ENCODE measurements at regions not wholly inside any gene's neighbourhood (a gene's known extent, or its start where the extent isn't known, plus 50 kb on each side); places are given as distances from the start of the nearest gene placed in this dataset.
"Not testable (repeated sequence)": the region's sequence is repeated elsewhere in the genome, so short reads cannot be mapped to it uniquely, and the experiment has no call there.

DNA sequence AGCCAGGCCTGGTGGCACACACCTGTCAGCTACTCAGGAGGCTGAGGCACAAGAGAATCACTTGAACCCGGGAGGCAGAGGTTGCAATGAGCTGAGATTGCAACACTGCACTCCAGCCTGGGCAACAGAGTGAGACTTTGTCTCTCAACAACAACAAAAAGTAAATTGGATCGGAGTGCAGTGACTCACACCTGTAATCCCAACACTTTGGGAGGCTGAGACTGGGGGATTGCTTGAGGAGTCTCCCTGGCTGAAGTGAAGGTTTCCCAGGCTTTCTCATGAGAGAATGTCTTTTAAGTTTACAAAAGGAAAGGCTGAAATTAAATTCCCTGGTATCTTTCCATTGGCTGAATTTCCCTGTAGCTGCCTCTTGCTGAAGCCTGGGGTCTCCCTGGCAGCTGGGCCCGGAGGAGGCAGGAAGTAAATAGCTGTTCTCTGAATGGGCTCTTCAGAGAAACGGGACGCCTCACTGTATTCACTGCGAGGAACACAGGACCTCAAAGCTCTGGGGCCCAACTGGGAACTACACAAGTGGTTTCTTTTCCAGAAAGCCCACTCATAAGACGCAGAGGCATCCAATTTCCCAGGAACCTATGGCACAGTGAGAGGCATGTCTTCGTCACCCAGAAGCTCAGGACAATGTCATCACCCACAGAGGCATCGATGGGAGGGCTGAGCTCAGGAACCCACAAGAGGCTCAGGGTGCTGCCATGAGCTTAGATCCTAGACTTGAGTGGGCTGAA, 77.4 kb upstream of the SMURF2 start:
- Histone ChIP-seq H3K36me3 (ENCODE audit: insufficient read depth, low read length) (no peaks in the 10 kb centered on the region), H3K4me3 (ENCODE audit: low read depth, low read length) (peak overlapping the region; percentile 15; the same call in 1 of the 2 replicates), H3K4me1 (ENCODE audit: control insufficient read depth, insufficient read depth, low read length, unreplicated experiment) (peaks cover 27% of the 10 kb centered on the region), H2AFZ (ENCODE audit: low read length, unreplicated experiment) (peak overlapping the region; percentile 52), H3K27me3 (ENCODE audit: insufficient read depth, low read length) (no peaks in the 10 kb centered on the region), H3K27ac (ENCODE audit: low read depth, low read length) (peak overlapping the region; percentile 83), H3K79me2 (ENCODE audit: control insufficient read depth, insufficient read depth, low read length, unreplicated experiment) (no peaks in the 10 kb centered on the region)

DNA sequence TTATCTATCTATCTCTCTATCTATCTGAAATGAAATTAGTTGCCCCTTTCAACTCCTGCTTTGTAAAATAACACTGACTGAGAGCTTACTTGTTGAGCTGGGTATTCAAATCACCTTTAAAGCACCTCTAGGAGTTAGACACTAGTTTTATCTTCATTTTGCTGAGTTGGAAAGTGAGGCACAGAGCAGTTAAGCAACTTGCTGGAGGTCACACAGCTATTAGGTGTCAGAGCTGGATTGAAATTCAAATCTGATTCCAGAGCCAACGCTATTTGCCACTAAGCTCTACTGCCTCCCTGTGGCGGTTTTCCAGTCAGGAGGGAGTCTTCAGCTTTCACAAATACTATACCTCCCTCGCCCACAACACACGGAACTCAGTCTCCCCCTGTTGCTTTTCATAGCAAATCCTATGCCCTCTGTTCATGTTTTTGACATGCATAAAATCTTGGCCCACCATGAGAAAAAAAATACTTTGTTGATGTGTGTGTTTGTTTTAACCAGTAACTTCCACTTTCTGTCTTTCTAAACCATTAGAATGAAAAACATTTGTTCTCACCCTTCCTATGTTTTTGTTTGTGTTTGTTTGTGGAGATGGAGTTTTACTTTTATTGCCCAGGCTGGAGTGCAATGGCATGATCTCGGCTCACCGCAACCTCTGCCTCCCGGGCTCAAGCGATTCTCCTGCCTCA, 74.8 kb upstream of the SMURF2 start:
- no peak overlapping the region for H2AFZ ChIP-seq (ENCODE audit: low read length, unreplicated experiment)
- no peak overlapping the region for H3K27ac ChIP-seq (ENCODE audit: low read depth, low read length)

DNA sequence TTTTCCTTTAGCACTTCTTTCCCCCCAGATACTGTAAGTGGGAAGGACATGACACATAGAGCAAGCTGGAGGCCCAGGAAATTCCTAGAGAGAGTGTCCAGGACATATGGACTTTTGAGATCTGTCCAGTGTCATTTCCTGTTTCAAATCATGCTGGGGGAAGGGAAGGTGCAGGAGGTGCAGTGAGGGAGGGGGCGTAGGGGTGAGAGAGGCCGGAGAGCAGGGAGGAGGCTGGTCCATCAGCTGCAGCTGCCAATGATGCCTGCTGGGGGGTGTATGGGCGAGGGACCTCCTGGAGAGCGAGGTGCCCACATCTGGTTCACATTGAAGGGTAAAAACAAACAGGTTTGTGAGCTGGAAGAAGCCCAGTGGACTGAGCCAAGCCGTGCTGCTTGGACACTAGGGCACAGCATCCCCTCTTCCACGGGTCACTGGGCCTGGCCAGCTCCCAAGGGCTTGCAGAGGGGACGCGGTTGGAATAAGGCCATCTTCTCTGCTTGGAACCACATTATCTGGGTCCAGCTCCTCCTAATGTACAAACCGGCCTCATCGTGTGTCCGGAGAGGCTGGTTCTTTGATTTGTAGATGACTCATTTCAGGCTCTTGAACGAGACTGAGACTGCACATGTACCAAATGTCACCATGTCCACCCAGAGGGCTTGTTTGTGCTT, 70.4 kb upstream of the SMURF2 start:
- Histone ChIP-seq H3K4me1 (ENCODE audit: control insufficient read depth, insufficient read depth, low read length, unreplicated experiment) (peaks cover 37% of the 10 kb centered on the region), H3K27ac (ENCODE audit: low read depth, low read length) (peak overlapping the region; percentile 76), H3K36me3 (ENCODE audit: insufficient read depth, low read length) (no peaks in the 10 kb centered on the region), H3K79me2 (ENCODE audit: control insufficient read depth, insufficient read depth, low read length, unreplicated experiment) (no peaks in the 10 kb centered on the region), H2AFZ (ENCODE audit: low read length, unreplicated experiment) (no peak overlapping the region), H3K27me3 (ENCODE audit: insufficient read depth, low read length) (no peaks in the 10 kb centered on the region), H3K4me3 (ENCODE audit: low read depth, low read length) (no peak overlapping the region)

More for the DNA sequence above, 74.8 kb upstream of the SMURF2 start:
- H3K4me1 ChIP-seq (ENCODE audit: control insufficient read depth, insufficient read depth, low read length, unreplicated experiment): peaks cover 34% of the 10 kb centered on the region
- no peaks in the 10 kb centered on the region for H3K79me2 ChIP-seq (ENCODE audit: control insufficient read depth, insufficient read depth, low read length, unreplicated experiment)
- no peaks in the 10 kb centered on the region for H3K27me3 ChIP-seq (ENCODE audit: insufficient read depth, low read length)
- no peaks in the 10 kb centered on the region for H3K36me3 ChIP-seq (ENCODE audit: insufficient read depth, low read length)
- no peak overlapping the region for H3K4me3 ChIP-seq (ENCODE audit: low read depth, low read length)

DNA sequence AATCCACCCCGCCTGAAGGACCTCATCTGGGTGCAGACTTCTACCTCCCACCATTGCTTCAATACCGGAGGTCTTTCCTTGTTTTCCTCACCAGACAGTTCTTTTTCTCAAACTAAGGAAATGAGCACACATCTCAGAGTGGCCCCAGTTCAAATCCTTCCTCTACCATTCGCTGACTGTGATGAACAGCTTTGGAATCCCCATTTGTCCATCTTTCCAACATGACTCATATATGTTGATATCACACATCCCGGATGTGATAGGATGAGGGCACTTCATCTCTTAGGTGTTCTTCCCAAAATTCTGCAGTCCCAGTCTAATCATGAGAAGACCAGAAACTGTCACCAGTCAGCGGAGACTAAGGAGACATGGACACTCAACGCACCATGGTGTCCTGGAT, 67.9 kb upstream of the SMURF2 start:
- Histone ChIP-seq H3K4me1 (ENCODE audit: control insufficient read depth, insufficient read depth, low read length, unreplicated experiment) (peaks cover 40% of the 10 kb centered on the region), H3K27ac (ENCODE audit: low read depth, low read length) (peak overlapping the region; percentile 54)
- H3K79me2 ChIP-seq (ENCODE audit: control insufficient read depth, insufficient read depth, low read length, unreplicated experiment); H3K27me3 ChIP-seq (ENCODE audit: insufficient read depth, low read length); H3K36me3 ChIP-seq (ENCODE audit: insufficient read depth, low read length); H2AFZ ChIP-seq (ENCODE audit: low read length, unreplicated experiment); H3K4me3 ChIP-seq (ENCODE audit: low read depth, low read length): not testable (repeated sequence)

DNA sequence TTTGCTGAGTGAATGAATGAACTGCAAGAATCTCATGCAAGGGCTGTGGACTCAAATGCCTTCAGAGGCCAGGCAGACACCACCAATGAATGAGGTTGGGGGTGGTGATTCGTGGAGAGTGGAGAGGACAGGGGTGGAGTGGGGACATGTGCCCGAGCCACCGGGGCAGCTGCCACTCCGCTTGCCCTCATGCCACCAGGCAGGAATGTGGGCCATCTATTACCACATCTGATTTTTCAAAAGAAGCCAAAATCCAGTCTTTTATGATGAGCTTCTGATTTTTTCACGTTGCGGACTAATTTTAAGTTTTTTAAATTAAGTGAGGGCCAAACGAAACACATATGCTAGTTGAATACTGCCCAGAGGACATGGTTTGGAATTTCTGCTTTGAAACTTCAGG, 67.1 kb upstream of the SMURF2 start:
- Histone ChIP-seq H3K4me1 (ENCODE audit: control insufficient read depth, insufficient read depth, low read length, unreplicated experiment) (peaks cover 46% of the 10 kb centered on the region), H3K4me3 (ENCODE audit: low read depth, low read length) (no peak overlapping the region), H3K27ac (ENCODE audit: low read depth, low read length) (peak overlapping the region; percentile 54; the same call in 1 of the 2 replicates), H2AFZ (ENCODE audit: low read length, unreplicated experiment) (no peak overlapping the region), H3K27me3 (ENCODE audit: insufficient read depth, low read length) (no peaks in the 10 kb centered on the region), H3K36me3 (ENCODE audit: insufficient read depth, low read length) (no peaks in the 10 kb centered on the region), H3K79me2 (ENCODE audit: control insufficient read depth, insufficient read depth, low read length, unreplicated experiment) (no peaks in the 10 kb centered on the region)

DNA sequence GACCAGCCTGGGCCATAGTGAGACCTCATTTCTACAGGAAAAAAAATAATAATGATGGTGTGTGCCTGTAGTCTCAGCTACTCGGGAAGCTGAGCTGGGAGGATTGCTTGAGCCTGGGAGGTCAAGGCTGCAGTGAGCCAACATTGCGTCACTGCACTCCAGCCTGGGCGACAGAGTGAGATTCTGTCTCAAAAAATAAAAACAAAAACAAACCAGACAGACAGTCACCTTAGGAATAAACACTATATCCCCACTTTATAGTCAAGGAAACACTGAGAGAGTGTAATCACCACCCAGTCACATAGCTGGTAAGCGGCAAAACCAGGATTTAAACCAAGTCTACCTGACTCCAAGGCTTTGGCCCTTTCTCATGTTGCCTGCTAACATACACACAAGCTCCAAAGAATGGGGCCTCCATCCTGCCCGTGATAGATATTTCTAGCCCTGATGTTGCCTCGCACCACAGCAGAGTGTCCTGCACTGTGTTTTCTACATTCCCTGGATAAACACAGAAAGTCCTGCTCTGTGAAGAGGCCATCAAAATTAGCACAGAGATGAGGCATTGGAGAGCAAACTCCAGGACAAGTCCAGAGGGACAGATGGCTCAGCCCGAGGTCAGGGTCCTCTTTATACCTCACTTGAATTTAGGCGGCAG, 66.1 kb upstream of the SMURF2 start:
- peaks cover 50% of the 10 kb centered on the region for H3K4me1 ChIP-seq (ENCODE audit: control insufficient read depth, insufficient read depth, low read length, unreplicated experiment)
- no peaks in the 10 kb centered on the region for H3K36me3 ChIP-seq (ENCODE audit: insufficient read depth, low read length)
- no peaks in the 10 kb centered on the region for H3K79me2 ChIP-seq (ENCODE audit: control insufficient read depth, insufficient read depth, low read length, unreplicated experiment)
- no peak overlapping the region for H3K4me3 ChIP-seq (ENCODE audit: low read depth, low read length)
- peak overlapping the region; percentile 47 for H2AFZ ChIP-seq (ENCODE audit: low read length, unreplicated experiment)
- H3K27ac ChIP-seq (ENCODE audit: low read depth, low read length): peak overlapping the region; percentile 49
- H3K27me3 ChIP-seq (ENCODE audit: insufficient read depth, low read length): no peaks in the 10 kb centered on the region

- H3K27me3 ChIP-seq (ENCODE audit: insufficient read depth, low read length); H3K4me3 ChIP-seq (ENCODE audit: low read depth, low read length); H2AFZ ChIP-seq (ENCODE audit: low read length, unreplicated experiment): not testable (repeated sequence)
Measured at GRCh38 chr17:64726025-64726424, 63.9 kb upstream of the SMURF2 start.

DNA sequence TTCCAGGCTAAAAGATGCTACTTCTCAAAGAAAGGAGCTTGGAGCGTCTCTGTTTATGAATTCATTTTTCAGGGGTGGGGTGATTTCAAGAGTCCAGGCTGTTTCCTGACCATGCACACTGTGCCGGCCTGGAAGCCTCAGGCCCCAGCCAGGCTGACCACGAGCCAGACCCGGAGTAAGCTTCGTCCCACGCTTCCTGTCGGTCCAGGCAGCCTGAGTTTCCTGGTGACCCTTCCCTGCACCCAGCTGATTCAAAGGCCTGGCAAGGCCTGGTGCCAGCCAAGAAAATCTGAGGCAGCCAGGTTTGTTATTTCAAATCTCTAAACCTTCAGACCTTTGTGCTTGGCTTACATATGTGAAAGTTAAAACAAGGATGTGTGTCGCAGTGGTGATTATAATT, 62.1 kb upstream of the SMURF2 start:
- not testable (repeated sequence) for H3K27me3 ChIP-seq (ENCODE audit: insufficient read depth, low read length); H3K79me2 ChIP-seq (ENCODE audit: control insufficient read depth, insufficient read depth, low read length, unreplicated experiment); H3K4me3 ChIP-seq (ENCODE audit: low read depth, low read length); H3K36me3 ChIP-seq (ENCODE audit: insufficient read depth, low read length)
- H3K27ac ChIP-seq (ENCODE audit: low read depth, low read length): peak overlapping the region; percentile 36
- H3K4me1 ChIP-seq (ENCODE audit: control insufficient read depth, insufficient read depth, low read length, unreplicated experiment): peaks cover 24% of the 10 kb centered on the region
- H2AFZ ChIP-seq (ENCODE audit: low read length, unreplicated experiment): peak overlapping the region; percentile 80

More at GRCh38 chr17:64726025-64726424, 63.9 kb upstream of the SMURF2 start:
- H3K27ac ChIP-seq (ENCODE audit: low read depth, low read length); H3K36me3 ChIP-seq (ENCODE audit: insufficient read depth, low read length); H3K79me2 ChIP-seq (ENCODE audit: control insufficient read depth, insufficient read depth, low read length, unreplicated experiment): not testable (repeated sequence)
- H3K4me1 ChIP-seq (ENCODE audit: control insufficient read depth, insufficient read depth, low read length, unreplicated experiment): peaks cover 35% of the 10 kb centered on the region

DNA sequence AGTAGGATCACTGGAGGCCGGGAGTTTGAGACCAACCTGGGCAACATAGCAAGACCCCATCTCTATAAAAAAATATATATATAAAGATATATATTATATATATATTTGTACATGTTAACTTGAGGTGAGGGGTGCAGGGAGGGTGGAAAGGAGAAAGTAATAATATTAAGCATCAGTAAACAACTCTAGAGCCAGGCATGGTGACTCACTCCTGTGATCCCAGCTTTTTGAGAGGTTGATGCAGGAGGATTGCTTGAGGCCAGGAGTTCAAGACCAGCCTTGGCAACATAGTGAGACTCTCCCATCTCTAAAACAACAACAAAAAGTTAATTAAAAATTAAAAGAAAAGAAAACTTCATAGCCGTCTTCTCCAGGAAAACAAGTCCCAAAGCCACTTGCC, 61.7 kb upstream of the SMURF2 start:
- Histone ChIP-seq H3K27ac (ENCODE audit: low read depth, low read length) (peak overlapping the region; percentile 36), H3K36me3 (ENCODE audit: insufficient read depth, low read length) (no peaks in the 10 kb centered on the region), H3K27me3 (ENCODE audit: insufficient read depth, low read length) (no peaks in the 10 kb centered on the region), H3K4me1 (ENCODE audit: control insufficient read depth, insufficient read depth, low read length, unreplicated experiment) (peaks cover 24% of the 10 kb centered on the region), H3K79me2 (ENCODE audit: control insufficient read depth, insufficient read depth, low read length, unreplicated experiment) (no peaks in the 10 kb centered on the region), H2AFZ (ENCODE audit: low read length, unreplicated experiment) (peak overlapping the region; percentile 80), H3K4me3 (ENCODE audit: low read depth, low read length) (no peak overlapping the region)

DNA sequence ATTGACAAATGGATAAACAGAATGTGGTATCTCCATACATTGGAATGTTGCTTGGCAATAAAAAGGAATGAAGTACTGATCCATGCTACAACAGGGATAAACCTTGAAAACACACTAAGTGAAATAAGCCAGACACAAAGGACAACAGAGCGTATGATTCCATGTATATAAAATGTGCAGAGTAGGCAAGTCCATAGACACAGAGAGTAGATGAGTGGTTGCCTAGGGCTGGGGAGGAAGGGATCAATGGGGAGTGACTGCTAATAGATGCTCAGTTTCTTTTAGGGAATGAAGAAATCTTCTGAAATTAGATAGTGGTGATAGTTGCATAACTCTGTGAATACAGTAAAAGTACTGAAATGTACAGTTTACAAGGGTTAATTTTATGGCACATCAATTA, 59.4 kb upstream of the SMURF2 start:
- peaks cover 10% of the 10 kb centered on the region for H3K4me1 ChIP-seq (ENCODE audit: control insufficient read depth, insufficient read depth, low read length, unreplicated experiment)
- not testable (repeated sequence) for H3K4me3 ChIP-seq (ENCODE audit: low read depth, low read length); H3K27ac ChIP-seq (ENCODE audit: low read depth, low read length); H3K36me3 ChIP-seq (ENCODE audit: insufficient read depth, low read length); H3K27me3 ChIP-seq (ENCODE audit: insufficient read depth, low read length); H2AFZ ChIP-seq (ENCODE audit: low read length, unreplicated experiment); H3K79me2 ChIP-seq (ENCODE audit: control insufficient read depth, insufficient read depth, low read length, unreplicated experiment)
